H1 (cell line): ENCODE measurements at regions not wholly inside any gene's neighbourhood (a gene's known extent, or its start where the extent isn't known, plus 50 kb on each side); places are given as distances from the start of the nearest gene placed in this dataset.

Source experiments
- CTCF ChIA-PET: fragments of 300-600 bp; sonication (Branson Sonifier 250); formaldehyde crosslinking; loops from one replicate; lab custom pipeline; 2021; ENCODE audit not compliant: partially characterized antibody; lab: Charles Lee
- POLR2A ChIA-PET: fragments of 300-600 bp; sonication (Branson Sonifier 250); formaldehyde crosslinking; loops from one replicate; lab custom pipeline; 2021; ENCODE audit warnings: inconsistent platforms; ENCODE audit not compliant: partially characterized antibody; lab: Charles Lee
- DNase-seq, 2 experiments: peaks; one replicate each; pipeline versions ENCODE4 v3.0.0 to v3.0.0-alpha.2; 2010 to 2022; ENCODE audit warnings: low spot score in 2 of 2, low read depth in 1 of 2, mixed read lengths in 1 of 2
- FAIRE-seq: peaks from 2 replicates; lab custom pipeline; 2011; peaks lifted over from hg19 to GRCh38; lab: Jason Lieb, UNC
- H2AFZ ChIP-seq: 2 replicates; pipeline ENCODE4 v1.8.1; 2012; ENCODE audit warnings: low read length, inconsistent platforms
- H2AK5ac ChIP-seq: 2 replicates; pipeline ENCODE4 v1.6.1; 2013; ENCODE audit warnings: low read depth, low read length
- H2BK120ac ChIP-seq: replicated peaks from 2 replicates; pipeline ENCODE3; 2013; ENCODE audit warnings: low read depth, low read length, inconsistent platforms
- H2BK12ac ChIP-seq: 2 replicates; pipeline ENCODE4 v1.6.1; 2013; ENCODE audit warnings: low read depth, low read length
- H2BK15ac ChIP-seq: 2 replicates; pipeline ENCODE4 v1.6.1; 2013; ENCODE audit warnings: low read length
- H2BK20ac ChIP-seq: 2 replicates; pipeline ENCODE4 v1.6.1; 2013; ENCODE audit warnings: low read length
- H2BK5ac ChIP-seq: 2 replicates; pipeline ENCODE4 v1.6.1; 2013; ENCODE audit warnings: low read depth, low read length
- H3K14ac ChIP-seq: 2 replicates; pipeline ENCODE4 v1.6.1; 2013; ENCODE audit warnings: inconsistent platforms; ENCODE audit not compliant: insufficient read length
- H3K18ac ChIP-seq: 2 replicates; pipeline ENCODE4 v1.6.1; 2013; ENCODE audit warnings: low read length; ENCODE audit errors: extremely low read depth
- H3K23ac ChIP-seq: 2 replicates; pipeline ENCODE4 v1.6.1; 2013; ENCODE audit warnings: inconsistent platforms; ENCODE audit not compliant: insufficient read length
- H3K23me2 ChIP-seq: 2 replicates; pipeline ENCODE4 v1.6.1; 2013; ENCODE audit warnings: low read depth, low read length
- H3K27ac ChIP-seq: 2 replicates; pipeline ENCODE4 v1.6.1; 2011; ENCODE audit warnings: low read depth, low read length, inconsistent platforms
- H3K27me3 ChIP-seq, 4 experiments: replicated peaks in 1 of 4; 1 replicate in 1 of 4; 2 replicates in 3 of 4; pipeline versions ENCODE4 v1.6.1 to v1.8.1; 2011 to 2013; ENCODE audit warnings: low read length in 3 of 4, mild to moderate bottlenecking in 3 of 4, inconsistent platforms in 2 of 4, mixed read lengths in 2 of 4, moderate library complexity in 1 of 4; ENCODE audit not compliant: control insufficient read depth in 3 of 4, insufficient read depth in 3 of 4; ENCODE audit errors: extremely low read depth in 1 of 4
- H3K36me3 ChIP-seq, 4 experiments: 2 replicates each; pipeline versions ENCODE4 v1.6.1 to v1.8.1; 2011 to 2013; ENCODE audit warnings: mild to moderate bottlenecking in 4 of 4, low read length in 3 of 4, moderate library complexity in 2 of 4, control low read depth in 1 of 4, inconsistent platforms in 1 of 4; ENCODE audit not compliant: insufficient read depth in 4 of 4, control insufficient read depth in 2 of 4
- H3K4ac ChIP-seq: replicated peaks from 2 replicates; pipeline ENCODE3; 2013; ENCODE audit warnings: low read length, low read depth, mixed read lengths, inconsistent platforms; ENCODE audit not compliant: insufficient read length
- H3K4me1 ChIP-seq, 4 experiments: replicated peaks in 1 of 4; 1 replicate in 1 of 4; 2 replicates in 3 of 4; pipeline versions ENCODE4 v1.6.1 to v1.8.1; 2011 to 2013; ENCODE audit warnings: low read length in 3 of 4, inconsistent platforms in 2 of 4, mixed read lengths in 1 of 4; ENCODE audit not compliant: insufficient read depth in 4 of 4, control insufficient read depth in 3 of 4
- H3K4me2 ChIP-seq, 2 experiments: 2 replicates each; pipeline versions ENCODE4 v1.6.1 to v1.8.1; 2011 to 2013; ENCODE audit warnings: low read depth in 2 of 2, low read length in 2 of 2, control low read depth in 1 of 2, inconsistent platforms in 1 of 2, mild to moderate bottlenecking in 1 of 2; ENCODE audit not compliant: insufficient read depth in 1 of 2
- H3K4me3 ChIP-seq, 4 experiments: fragments of 200-600, 300-600 bp in 1 of 4; sonication (generic), shearing (Covaris generic), sonication (Bioruptor Twin) in 1 of 4; 2 replicates each; pipeline versions ENCODE4 v1.5.1 to v1.8.1; 2011 to 2016; ENCODE audit warnings: low read length in 4 of 4, low read depth in 3 of 4, control low read depth in 2 of 4, inconsistent platforms in 2 of 4, mild to moderate bottlenecking in 2 of 4, mixed read lengths in 1 of 4, moderate library complexity in 1 of 4; ENCODE audit not compliant: insufficient read depth in 2 of 4; ENCODE audit errors: extremely low read depth in 1 of 4
- H3K56ac ChIP-seq: replicated peaks from 2 replicates; pipeline ENCODE3; 2013; ENCODE audit warnings: low read depth, mild to moderate bottlenecking, mixed read lengths, low read length, inconsistent platforms; ENCODE audit not compliant: insufficient read length
- H3K79me1 ChIP-seq: 2 replicates; pipeline ENCODE4 v1.6.1; 2013; ENCODE audit warnings: low read depth, low read length, control low read depth
- H3K79me2 ChIP-seq, 2 experiments: 2 replicates each; pipeline versions ENCODE4 v1.6.1 to v1.8.1; 2012 to 2013; ENCODE audit warnings: low read length in 2 of 2, mild to moderate bottlenecking in 2 of 2, inconsistent platforms in 1 of 2; ENCODE audit not compliant: insufficient read depth in 2 of 2, control insufficient read depth in 1 of 2
- H3K9ac ChIP-seq, 4 experiments: replicated peaks in 1 of 4; 1 replicate in 1 of 4; 2 replicates in 3 of 4; pipeline versions ENCODE4 v1.6.1 to v1.8.1; 2011 to 2013; ENCODE audit warnings: low read depth in 3 of 4, low read length in 3 of 4, control low read depth in 2 of 4, mild to moderate bottlenecking in 2 of 4, moderate library complexity in 2 of 4, inconsistent platforms in 1 of 4; ENCODE audit errors: extremely low read depth in 1 of 4
- H3K9me3 ChIP-seq, 2 experiments: 2 replicates each; pipeline versions ENCODE4 v1.6.1 to v1.8.1; 2012 to 2013; ENCODE audit warnings: mild to moderate bottlenecking in 2 of 2, moderate library complexity in 2 of 2, control low read depth in 1 of 2, inconsistent platforms in 1 of 2, low read depth in 1 of 2, low read length in 1 of 2, mixed read lengths in 1 of 2; ENCODE audit not compliant: insufficient read depth in 2 of 2
- H4K20me1 ChIP-seq, 2 experiments: replicated peaks in 1 of 2; 2 replicates each; pipeline versions ENCODE3 to v1.8.1; 2011 to 2013; ENCODE audit warnings: inconsistent platforms in 2 of 2, low read length in 2 of 2, mild to moderate bottlenecking in 1 of 2; ENCODE audit not compliant: insufficient read depth in 2 of 2, control insufficient read depth in 1 of 2
- H4K5ac ChIP-seq: 2 replicates; pipeline ENCODE4 v1.6.1; 2013; ENCODE audit warnings: low read length, low read depth, mixed read lengths, inconsistent platforms; ENCODE audit not compliant: insufficient read length
- H4K8ac ChIP-seq: 2 replicates; pipeline ENCODE4 v1.8.0; 2013; ENCODE audit warnings: mild to moderate bottlenecking, moderate library complexity, low read length, inconsistent platforms; ENCODE audit not compliant: insufficient read depth; ENCODE audit errors: extremely low read depth
- H4K91ac ChIP-seq: replicated peaks from 2 replicates; pipeline ENCODE3; 2013; ENCODE audit warnings: low read length, mixed read lengths, inconsistent platforms; ENCODE audit not compliant: insufficient read length
- CEBPB ChIP-seq: IDR thresholded peaks from 2 replicates; pipeline ENCODE4 v1.6.1; 2012; ENCODE audit warnings: low read depth, low read length
- YY1 ChIP-seq: IDR thresholded peaks from 2 replicates; pipeline ENCODE4 v1.6.1; 2011; ENCODE audit warnings: low read depth, mild to moderate bottlenecking, low read length
- WGBS, 2 experiments: shearing (Covaris generic) in 1 of 2; methylation state at CpG; one replicate each; pipeline versions ENCODE4 v1.1.6 to v1.1.7; 2013 to 2015; ENCODE audit warnings: low lambda C conversion rate in 2 of 2, mixed read lengths in 2 of 2, inconsistent platforms in 1 of 2, low coverage in 1 of 2, missing lambda C conversion rate in 1 of 2; ENCODE audit not compliant: insufficient replicate concordance in 2 of 2, insufficient coverage in 1 of 2, insufficient read length in 1 of 2; ENCODE audit errors: extremely low coverage in 1 of 2, missing lambda C conversion rate in 1 of 2; 5-methylcytosine and 5-hydroxymethylcytosine counted together

DNA sequence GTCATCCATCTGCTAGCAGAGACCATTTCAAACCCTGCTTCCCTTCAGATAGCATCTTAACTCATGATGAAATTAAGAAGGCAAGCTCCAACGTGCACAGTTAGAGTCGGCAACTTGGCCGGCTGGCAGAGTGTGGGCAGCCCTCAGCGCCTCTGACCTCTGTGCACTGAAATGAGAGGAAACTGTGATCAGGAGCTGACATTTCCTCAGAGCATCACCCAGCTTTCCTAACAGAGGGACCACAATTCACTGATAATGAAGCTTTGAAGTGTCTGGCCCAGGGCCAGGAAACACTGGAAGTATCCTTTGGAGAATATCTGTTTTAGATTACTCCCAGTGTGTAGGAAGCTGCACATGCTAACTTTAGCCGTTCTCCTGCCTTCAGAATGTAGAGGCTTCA, 145.0 kb upstream of the ZC3H11B start:
- Histone ChIP-seq H4K20me1 (no peaks in the 10 kb centered on the region), H2BK5ac (no peak overlapping the region), H3K23me2 (no peaks in the 10 kb centered on the region), H4K8ac (no peak overlapping the region), H2BK15ac (no peak overlapping the region), H3K4ac (no peak overlapping the region), H3K18ac (no peak overlapping the region), H2AK5ac (no peak overlapping the region), H3K14ac (no peak overlapping the region), H3K9ac (no peak overlapping the region), H3K79me1 (no peaks in the 10 kb centered on the region), H4K5ac (no peak overlapping the region), H2BK12ac (no peak overlapping the region), H3K4me1 (no peaks in the 10 kb centered on the region), H3K56ac (no peak overlapping the region), H3K36me3 (no peaks in the 10 kb centered on the region), H3K4me2 (no peak overlapping the region), H3K79me2 (no peaks in the 10 kb centered on the region), H3K9me3 (no peaks in the 10 kb centered on the region), H2AFZ (no peak overlapping the region), H3K27ac (no peak overlapping the region), H4K91ac (no peak overlapping the region), H3K4me3 (no peak overlapping the region), H2BK120ac (no peak overlapping the region), H3K23ac (no peak overlapping the region), H2BK20ac (no peak overlapping the region), H3K27me3 (no peaks in the 10 kb centered on the region)
- no peak for FAIRE-seq
- POLR2A ChIA-PET = no interaction called here
- CTCF ChIA-PET = interaction anchor here (1.2 to 1.3 kb wide), 2 partner anchors 10 to 12 kb away, joined by 3 to 4 read pairs; no protein-coding TSS in a partner anchor
- 87% methylated on average over 5 of the region's 5 CpGs; no CpG with 5 or more reads in 1 of the 2 experiments for WGBS, 2 experiments
- TF ChIP-seq CEBPB = no peak
- no peak for TF ChIP-seq YY1
- DNase-seq = no peak
